Epithelial cell of esophagus (primary cell): ENCODE measurements at regions not wholly inside any gene's neighbourhood (a gene's known extent, or its start where the extent isn't known, plus 50 kb on each side); places are given as distances from the start of the nearest gene placed in this dataset.

ENCODE experiments used
- DNase-seq: peaks from one replicate; pipeline ENCODE4 v3.0.0; 2010; ENCODE audit warnings: low read depth
- H3K4me3 ChIP-seq: 2 replicates; pipeline ENCODE4 v1.5.1; 2011; ENCODE audit warnings: mild to moderate bottlenecking, low read length, control low read depth
- CTCF ChIP-seq: IDR thresholded peaks from 2 replicates; pipeline ENCODE4 v1.5.1; 2011; ENCODE audit warnings: low read depth, mild to moderate bottlenecking, low read length, control low read depth, inconsistent platforms; ENCODE audit not compliant: insufficient read depth; ENCODE audit errors: missing control alignments

- no peak for TF ChIP-seq CTCF
- DNase-seq, result no peak
- H3K4me3 ChIP-seq, result no peak overlapping the region
These were observed 605.2 kb upstream of the ID2 start for GRCh38 chr2:8076448-8077342.

- DNase-seq, result no peak
- no peak overlapping the region for H3K4me3 ChIP-seq
- TF ChIP-seq CTCF, result no peak
These were observed 603.2 kb upstream of the ID2 start for GRCh38 chr2:8078705-8079104.

GRCh38 chr2:8080063-8080462 lies 601.8 kb upstream of the ID2 start:
- H3K4me3 ChIP-seq, result no peak overlapping the region
- no peak for TF ChIP-seq CTCF
- no peak for DNase-seq

GRCh38 chr2:8081130-8081529 lies 600.7 kb upstream of the ID2 start:
- TF ChIP-seq CTCF, result no peak
- no peak for DNase-seq
- H3K4me3 ChIP-seq, result no peak overlapping the region

GRCh38 chr2:8082840-8083239 lies 599.0 kb upstream of the ID2 start:
- H3K4me3 ChIP-seq, result no peak overlapping the region
- no peak for DNase-seq
- no peak for TF ChIP-seq CTCF

GRCh38 chr2:8086357-8086756 lies 595.5 kb upstream of the ID2 start:
- no peak for DNase-seq
- TF ChIP-seq CTCF, result no peak
- H3K4me3 ChIP-seq, result no peak overlapping the region
